HG03045 (cell line): ENCODE measurements at regions not wholly inside any gene's neighbourhood (a gene's known extent, or its start where the extent isn't known, plus 50 kb on each side); places are given as distances from the start of the nearest gene placed in this dataset.
"Not testable (repeated sequence)": the region's sequence is repeated elsewhere in the genome, so short reads cannot be mapped to it uniquely, and the experiment has no call there.

Experiments
- ATAC-seq: cut with Tn5 transposase; IDR thresholded peaks from one replicate; pipeline ENCODE4 v1.9.1; 2021; ENCODE audit warnings: mild to moderate bottlenecking, moderate library complexity; ENCODE audit not compliant: unreplicated experiment

DNA sequence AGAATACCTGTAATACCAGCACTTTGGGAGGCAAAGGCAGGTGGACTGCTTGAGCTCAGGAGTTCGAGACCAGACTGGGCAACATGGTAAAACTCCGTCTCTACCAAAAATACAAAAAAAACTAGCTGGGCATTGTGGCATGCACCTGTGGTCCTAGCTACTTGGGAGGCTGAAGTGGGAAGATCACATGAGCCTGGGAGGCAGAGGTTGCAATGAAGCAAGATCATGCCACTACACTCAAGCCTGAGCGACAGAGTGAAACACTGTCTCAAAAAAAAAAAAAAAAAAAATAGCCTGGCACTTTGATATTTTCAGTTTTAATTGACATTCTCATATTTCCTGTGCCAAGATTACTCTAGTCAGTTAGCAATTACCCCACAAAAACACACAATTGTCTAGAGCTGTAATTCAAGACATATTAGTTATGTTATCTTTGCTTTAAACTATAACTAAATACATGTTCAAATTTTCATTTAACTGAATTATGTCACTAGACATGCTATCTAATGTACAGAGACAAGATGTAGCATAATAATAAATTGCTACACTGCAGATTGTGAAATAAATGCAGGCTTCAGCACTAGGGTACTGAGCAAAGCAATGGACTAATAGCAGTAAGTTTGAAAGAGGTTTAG lies 378.2 kb upstream of the GRAMD2B start:
- no peak for ATAC-seq

- ATAC-seq: no peak
Observed at GRCh38 chr5:126046318-126046717, 376.9 kb upstream of the GRAMD2B start.

GRCh38 chr5:126046846-126047571 lies 376.2 kb upstream of the GRAMD2B start:
- ATAC-seq: no peak

DNA sequence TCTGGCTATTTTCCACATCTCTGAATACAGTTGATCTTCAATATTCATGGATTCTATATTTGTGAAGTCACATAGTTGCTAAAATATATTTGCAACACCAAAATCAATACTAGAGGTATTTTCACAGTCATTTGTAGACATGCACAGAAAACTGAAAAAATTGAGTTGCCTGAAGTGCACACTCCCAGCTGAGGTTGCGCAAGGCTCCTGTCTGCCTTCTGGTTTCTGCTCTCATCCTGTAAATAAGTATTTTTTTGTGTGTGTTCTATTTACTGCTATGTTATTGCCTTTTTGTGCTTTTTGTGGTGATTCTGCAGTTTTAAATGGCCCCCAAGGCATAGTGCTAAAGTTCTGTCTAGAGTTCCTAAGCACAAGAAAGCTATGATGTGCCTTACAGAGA lies 371.1 kb upstream of the GRAMD2B start:
- ATAC-seq: no peak

GRCh38 chr5:126052791-126053190 lies 370.4 kb upstream of the GRAMD2B start:
- no peak for ATAC-seq

- no peak for ATAC-seq
Observed at GRCh38 chr5:126053630-126054029, 369.6 kb upstream of the GRAMD2B start.

DNA sequence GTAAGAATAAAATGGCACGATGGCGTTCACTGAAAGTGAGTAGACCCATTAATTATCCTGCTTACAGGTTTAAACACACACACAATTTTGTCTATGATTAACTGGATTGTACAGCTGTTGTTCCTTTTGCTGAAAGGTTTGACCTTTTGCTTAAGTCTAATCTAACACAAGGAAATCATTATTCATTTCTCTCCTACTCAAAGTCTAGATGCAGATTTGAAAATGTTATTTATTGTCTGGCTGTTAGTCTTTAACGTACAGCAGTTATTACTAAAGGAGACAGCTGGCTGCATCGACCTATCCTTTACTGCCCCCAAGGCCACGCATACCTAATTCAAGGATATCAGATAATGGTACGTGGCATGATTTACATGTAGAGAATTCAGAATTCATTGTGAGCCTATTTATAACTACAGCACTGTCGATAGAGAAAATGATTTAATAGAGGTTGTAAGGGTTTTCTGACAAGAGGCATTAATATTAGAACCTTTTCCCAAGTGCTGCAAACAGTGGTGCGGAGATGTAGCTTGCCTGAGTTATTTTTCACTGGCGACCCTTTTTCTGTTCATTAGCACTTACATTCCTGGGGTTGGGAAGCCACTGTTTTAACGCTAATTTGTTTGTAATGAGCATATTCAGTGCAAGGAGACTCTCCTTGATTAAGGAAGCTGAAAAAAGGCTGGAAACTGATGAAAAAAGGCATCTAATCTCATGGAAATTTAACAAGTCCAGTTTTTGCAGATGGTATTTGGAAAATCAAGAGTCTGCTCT lies 368.4 kb upstream of the GRAMD2B start:
- no peak for ATAC-seq

- ATAC-seq: no peak
Observed at GRCh38 chr5:126055348-126055729, 367.9 kb upstream of the GRAMD2B start.

DNA sequence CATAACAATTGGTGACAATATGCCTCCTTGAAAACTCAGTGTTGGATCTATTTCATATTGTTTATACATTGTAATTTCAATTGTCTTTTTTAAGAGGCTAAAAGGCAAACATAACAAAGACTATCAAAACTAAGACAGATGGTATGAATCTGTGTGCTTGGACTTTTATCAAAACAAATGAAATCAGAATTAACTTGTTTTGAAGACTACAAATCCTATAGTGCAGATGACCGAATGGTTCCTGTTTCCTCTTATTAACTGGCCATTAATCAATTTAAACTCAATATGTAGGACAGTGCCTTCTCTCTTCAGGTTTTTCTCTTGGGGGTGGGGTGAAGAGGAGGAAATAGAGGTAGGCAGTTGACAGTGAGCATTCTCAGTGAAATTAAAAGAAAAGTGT lies 366.9 kb upstream of the GRAMD2B start:
- ATAC-seq: no peak

DNA sequence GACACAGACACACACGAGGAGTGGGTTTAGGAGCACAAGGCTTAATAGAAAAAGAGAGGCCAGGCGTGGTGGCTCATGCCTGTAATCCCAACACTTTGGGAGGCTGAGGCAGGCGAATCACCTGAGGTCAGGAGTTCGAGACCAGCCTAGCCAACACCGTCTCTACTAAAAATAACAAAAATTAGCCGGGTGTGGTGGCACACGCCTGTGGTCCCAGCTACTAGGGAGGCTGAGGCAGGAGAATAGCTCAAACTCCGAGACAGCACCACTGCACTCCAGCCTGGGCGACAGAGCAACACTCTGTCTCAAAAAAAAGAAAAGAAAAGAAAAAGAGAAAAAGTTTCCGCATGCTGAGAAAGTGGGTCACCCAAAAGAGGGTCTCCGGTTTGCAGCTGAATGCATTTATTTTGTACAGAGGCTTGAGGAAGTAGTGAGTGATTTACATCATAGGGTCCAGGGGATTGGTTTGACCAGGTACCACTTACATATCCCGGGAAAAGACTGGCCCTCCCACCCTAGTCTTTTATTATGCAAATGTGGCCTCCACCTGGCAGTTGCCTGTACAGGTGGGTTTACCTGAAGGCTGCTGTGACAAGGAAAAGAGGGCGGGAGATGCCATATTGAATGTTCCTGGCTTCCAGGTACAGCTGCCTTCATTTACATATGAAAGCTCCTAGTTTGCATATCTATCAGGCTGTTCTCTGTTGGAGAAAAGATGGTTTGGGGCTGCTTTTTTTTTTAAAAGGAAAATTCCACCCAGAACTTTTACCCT lies 366.2 kb upstream of the GRAMD2B start:
- ATAC-seq: no peak

DNA sequence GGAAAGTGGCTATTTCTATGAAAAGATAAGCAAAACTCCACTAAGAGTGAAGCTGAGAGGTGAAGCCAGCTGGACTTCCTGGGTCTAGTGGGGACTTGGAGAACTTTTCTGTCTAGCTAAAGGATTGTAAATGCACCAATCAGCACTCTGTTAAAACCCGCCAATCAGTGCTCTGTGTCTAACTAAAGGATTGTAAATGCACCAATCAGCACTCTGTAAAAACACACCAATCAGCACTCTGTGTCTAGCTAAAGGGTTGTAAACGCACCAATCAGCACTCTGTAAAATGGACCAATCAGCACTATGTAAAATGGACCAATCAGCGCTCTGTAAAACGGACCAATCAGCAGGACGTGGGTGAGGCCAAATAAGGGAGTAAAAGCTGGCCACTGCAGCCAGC lies 364.8 kb upstream of the GRAMD2B start:
- not testable (repeated sequence) for ATAC-seq

- no peak for ATAC-seq
Observed at GRCh38 chr5:126062398-126063221, 360.6 kb upstream of the GRAMD2B start.

- ATAC-seq: no peak
Observed at GRCh38 chr5:126065061-126065460, 358.1 kb upstream of the GRAMD2B start.

DNA sequence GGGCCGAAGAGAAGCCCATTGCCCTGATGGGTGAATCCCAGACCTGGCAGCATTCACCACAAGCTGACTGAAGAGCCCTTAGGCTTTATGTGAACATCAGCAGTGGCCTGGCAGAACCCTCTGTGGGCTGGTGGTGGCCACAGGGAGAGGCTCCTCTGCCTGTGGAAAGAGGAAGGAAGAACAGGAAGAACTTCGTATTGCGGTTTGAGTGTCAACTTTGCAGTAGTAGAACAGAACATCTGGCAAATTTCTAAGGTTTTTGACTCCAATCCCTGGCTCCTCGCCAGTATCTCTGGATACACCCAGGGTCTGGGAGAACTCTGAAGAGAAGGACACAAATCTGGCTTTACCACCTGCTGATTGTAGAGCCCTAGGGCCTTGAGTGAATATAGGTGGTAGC lies 356.4 kb upstream of the GRAMD2B start:
- no peak for ATAC-seq

GRCh38 chr5:126067404-126067803 lies 355.8 kb upstream of the GRAMD2B start:
- no peak for ATAC-seq

DNA sequence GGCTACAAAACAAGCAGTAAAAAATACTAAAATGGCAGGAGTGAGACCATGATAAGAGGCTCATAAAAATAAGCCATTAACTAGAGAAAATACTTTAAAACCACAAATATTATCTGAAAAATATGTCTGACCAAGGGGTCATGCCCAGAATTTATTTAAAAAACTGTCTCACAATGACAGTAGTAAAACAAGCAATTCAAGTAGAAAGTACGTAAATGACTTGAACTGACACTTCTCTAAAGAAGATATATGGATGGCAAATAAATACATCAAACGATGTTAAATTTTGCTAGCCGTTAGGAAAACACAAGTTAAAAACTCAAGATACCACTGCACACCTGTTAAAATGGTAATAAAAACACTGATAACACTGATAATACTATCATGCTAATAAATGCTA lies 353.9 kb upstream of the GRAMD2B start:
- no peak for ATAC-seq

GRCh38 chr5:126070481-126070880 lies 352.7 kb upstream of the GRAMD2B start:
- no peak for ATAC-seq

DNA sequence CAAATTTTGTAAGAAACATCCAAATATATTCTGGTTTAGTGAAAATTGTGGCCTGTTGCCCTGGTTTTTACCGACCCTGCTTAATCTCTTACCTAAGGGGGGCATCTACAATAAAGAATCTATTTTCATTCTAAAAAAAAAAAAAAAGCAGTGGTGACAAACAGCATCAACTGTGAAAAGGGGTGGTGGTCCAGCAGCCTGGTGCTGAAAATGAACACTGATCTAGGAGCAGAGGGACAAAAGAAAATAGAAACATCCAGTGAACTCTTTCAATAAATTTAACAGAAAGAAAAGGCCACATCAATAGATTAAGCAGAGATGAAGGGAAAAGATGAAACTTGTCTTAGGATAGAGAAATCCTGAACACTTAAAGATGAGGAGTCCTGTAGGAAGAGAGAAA lies 348.7 kb upstream of the GRAMD2B start:
- ATAC-seq: no peak

DNA sequence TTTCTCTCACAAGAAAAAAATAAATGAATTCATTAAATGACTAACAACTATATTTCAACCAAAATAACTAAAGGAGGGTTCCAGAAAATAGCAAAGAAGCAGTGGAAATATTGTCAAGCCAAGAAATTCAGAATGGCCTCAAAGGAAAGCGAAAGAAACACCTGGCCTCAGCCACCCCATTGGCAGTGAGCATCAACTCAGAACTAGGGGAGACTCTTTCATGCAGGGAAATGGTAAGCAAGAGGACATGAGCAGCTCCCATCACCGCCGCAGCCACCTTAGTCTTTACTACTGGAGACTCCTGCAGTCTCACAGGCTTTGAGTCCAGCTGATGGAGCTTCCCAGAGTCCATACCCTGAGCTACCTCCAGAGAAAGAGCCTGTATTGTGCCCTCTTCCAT lies 343.9 kb upstream of the GRAMD2B start:
- no peak for ATAC-seq

DNA sequence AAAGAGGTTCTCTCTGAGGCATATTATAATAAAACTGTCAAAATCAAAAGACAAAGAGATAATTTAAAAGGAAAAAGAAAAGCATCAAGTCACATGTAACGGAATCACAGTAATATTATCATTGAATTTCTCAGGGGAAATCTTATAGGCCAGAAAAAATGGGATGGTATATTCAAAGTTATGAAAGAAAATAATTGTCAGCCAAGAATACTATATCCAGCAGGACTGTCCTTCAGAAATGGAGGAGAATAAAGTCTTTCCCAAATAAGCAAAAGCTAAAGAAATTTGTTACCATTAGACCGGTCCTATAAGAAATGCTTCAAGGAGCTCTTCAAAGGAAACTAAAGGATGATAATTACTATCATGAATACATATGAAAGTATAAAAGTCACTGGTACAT lies 342.0 kb upstream of the GRAMD2B start:
- no peak for ATAC-seq
